A673 (cell line): ENCODE measurements at regions not wholly inside any gene's neighbourhood (a gene's known extent, or its start where the extent isn't known, plus 50 kb on each side); places are given as distances from the start of the nearest gene placed in this dataset.

ENCODE experiments used
- BruUV-seq: library from RNA; stranded (reverse); fragments of 400-500 nt; replicated peaks from 2 replicates; lab custom pipeline; 2021; lab: Mats Ljungman, UMichigan
- CTCF ChIA-PET: fragments of 300-600 bp; sonication (Branson Sonifier 250); formaldehyde crosslinking; loops from one replicate; lab custom pipeline; 2022; ENCODE audit warnings: antibody characterized with exemption; lab: Charles Lee
- POLR2A ChIA-PET: fragments of 300-600 bp; sonication (Branson Sonifier 250); formaldehyde crosslinking; loops from one replicate; lab custom pipeline; 2022; ENCODE audit warnings: antibody characterized with exemption; ENCODE audit not compliant: low non-redundant PET; lab: Charles Lee
- DNase-seq: peaks from one replicate; pipeline ENCODE4 v3.0.0-alpha.2; 2015; ENCODE audit warnings: low spot score
- H3K27ac ChIP-seq: fragments of 200-600 bp; sonication (generic); 2 replicates; pipeline ENCODE4 v1.5.1; 2016; ENCODE audit warnings: mixed run types, low read depth, mild to moderate bottlenecking, mixed read lengths, antibody characterized with exemption, low read length; ENCODE audit not compliant: poor library complexity, severe bottlenecking
- H3K27me3 ChIP-seq: fragments of 200-600 bp; sonication (generic); replicated peaks from 2 replicates; pipeline ENCODE4 v1.6.1; 2017; ENCODE audit warnings: mixed run types, low read depth, mild to moderate bottlenecking, mixed read lengths, antibody characterized with exemption, low read length; ENCODE audit not compliant: insufficient read depth, poor library complexity
- H3K36me3 ChIP-seq: fragments of 200-600 bp; sonication (generic); 2 replicates; pipeline ENCODE4 v1.6.1; 2016; ENCODE audit warnings: mixed run types, mild to moderate bottlenecking, mixed read lengths, antibody characterized with exemption, low read length; ENCODE audit not compliant: insufficient read depth, poor library complexity, severe bottlenecking
- H3K4me1 ChIP-seq: fragments of 200-600 bp; sonication (generic); 2 replicates; pipeline ENCODE4 v1.6.1; 2017; ENCODE audit warnings: mixed run types, mild to moderate bottlenecking, mixed read lengths, antibody characterized with exemption, low read length; ENCODE audit not compliant: insufficient read depth, poor library complexity, severe bottlenecking
- H3K4me3 ChIP-seq: fragments of 200-600 bp; sonication (generic); 2 replicates; pipeline ENCODE4 v1.5.1; 2016; ENCODE audit warnings: low read depth, mixed run types, mild to moderate bottlenecking, mixed read lengths, low read length; ENCODE audit not compliant: poor library complexity, severe bottlenecking
- H3K9me3 ChIP-seq: fragments of 200-600 bp; sonication (generic); 2 replicates; pipeline ENCODE4 v1.6.1; 2016; ENCODE audit warnings: mixed run types, low read depth, mild to moderate bottlenecking, mixed read lengths, antibody characterized with exemption, low read length; ENCODE audit not compliant: poor library complexity, severe bottlenecking
- EZH2 ChIP-seq: fragments of 200-600 bp; sonication (generic); IDR thresholded peaks from 2 replicates; pipeline ENCODE4 v1.6.1; 2017; ENCODE audit warnings: borderline replicate concordance, low read depth, mild to moderate bottlenecking, mixed read lengths, antibody characterized with exemption, low read length; ENCODE audit not compliant: poor library complexity, severe bottlenecking
- intact Hi-C: fragments of 100-400 bp; cut with micrococcal nuclease; formaldehyde crosslinking; loops from one replicate; pipeline ENCODE4 v1.10.0; 2022; ENCODE audit not compliant: unreplicated experiment
- TF ChIP-seq, protein P1 (sequence below): fragments of 300-800, 200-600 bp; sonication (generic); conservative IDR thresholded peaks from 2 replicates; pipeline ENCODE4 v1.5.1; 2017; ENCODE audit warnings: low read depth, mild to moderate bottlenecking, antibody characterized with exemption, low read length, moderate library complexity, mixed read lengths

DNA sequence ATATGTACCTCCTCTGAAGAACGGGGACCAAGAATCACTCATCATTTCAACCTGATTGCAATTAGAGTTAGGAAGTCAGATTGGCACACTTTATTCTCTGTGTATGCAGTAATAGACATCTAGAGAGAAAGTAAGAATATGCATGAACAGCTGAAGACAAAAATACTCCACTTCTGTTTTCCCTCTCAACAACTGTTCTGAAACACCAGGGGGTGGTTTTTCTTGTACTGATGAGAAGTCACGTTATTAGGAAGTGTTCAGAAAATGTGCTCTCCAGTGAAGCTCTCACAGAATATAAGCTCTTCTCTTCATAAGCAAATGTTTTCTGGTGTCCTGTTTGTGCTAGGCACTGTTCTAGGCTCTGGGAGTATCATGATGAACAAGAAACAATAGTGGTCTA lies 531.7 kb upstream of the C9orf72 start:
- intact Hi-C loops, result no loop called here
- POLR2A ChIA-PET, result no interaction called here
- no peaks in the 10 kb centered on the region for H3K27me3 ChIP-seq
- CTCF ChIA-PET, result no interaction called here
- H3K36me3 ChIP-seq, result no peaks in the 10 kb centered on the region
- TF ChIP-seq EZH2, result no peak
- TF ChIP-seq, protein P1, sequence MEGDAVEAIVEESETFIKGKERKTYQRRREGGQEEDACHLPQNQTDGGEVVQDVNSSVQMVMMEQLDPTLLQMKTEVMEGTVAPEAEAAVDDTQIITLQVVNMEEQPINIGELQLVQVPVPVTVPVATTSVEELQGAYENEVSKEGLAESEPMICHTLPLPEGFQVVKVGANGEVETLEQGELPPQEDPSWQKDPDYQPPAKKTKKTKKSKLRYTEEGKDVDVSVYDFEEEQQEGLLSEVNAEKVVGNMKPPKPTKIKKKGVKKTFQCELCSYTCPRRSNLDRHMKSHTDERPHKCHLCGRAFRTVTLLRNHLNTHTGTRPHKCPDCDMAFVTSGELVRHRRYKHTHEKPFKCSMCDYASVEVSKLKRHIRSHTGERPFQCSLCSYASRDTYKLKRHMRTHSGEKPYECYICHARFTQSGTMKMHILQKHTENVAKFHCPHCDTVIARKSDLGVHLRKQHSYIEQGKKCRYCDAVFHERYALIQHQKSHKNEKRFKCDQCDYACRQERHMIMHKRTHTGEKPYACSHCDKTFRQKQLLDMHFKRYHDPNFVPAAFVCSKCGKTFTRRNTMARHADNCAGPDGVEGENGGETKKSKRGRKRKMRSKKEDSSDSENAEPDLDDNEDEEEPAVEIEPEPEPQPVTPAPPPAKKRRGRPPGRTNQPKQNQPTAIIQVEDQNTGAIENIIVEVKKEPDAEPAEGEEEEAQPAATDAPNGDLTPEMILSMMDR, result no peak
- no peak overlapping the region for H3K4me3 ChIP-seq
- no peak overlapping the region for H3K27ac ChIP-seq
- no TSS peak for BruUV-seq
- no peaks in the 10 kb centered on the region for H3K9me3 ChIP-seq
- H3K4me1 ChIP-seq, result no peaks in the 10 kb centered on the region
- no peak for DNase-seq

DNA sequence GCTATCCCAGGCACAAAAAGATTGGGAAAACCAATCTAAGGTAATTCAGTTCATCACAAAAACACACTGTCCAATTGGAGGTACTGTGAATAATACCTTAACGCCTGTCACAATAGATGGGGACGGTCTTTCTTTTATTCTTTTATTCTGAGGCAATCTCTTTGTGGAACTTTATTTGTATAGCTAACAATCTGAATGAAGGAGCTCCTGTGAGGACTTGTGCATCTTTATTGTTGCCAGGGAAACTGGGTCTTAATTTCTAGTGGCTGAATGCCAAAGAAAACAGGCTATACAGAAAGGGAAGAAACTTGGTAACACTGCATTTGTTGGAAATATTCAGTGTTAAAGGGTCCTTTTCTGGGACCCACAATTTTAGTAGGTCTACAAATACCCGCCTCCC lies 546.9 kb upstream of the C9orf72 start:
- H3K27ac ChIP-seq, result no peak overlapping the region
- no peak overlapping the region for H3K4me3 ChIP-seq
- peak; percentile 39 for DNase-seq
- CTCF ChIA-PET, result no interaction called here
- no peaks in the 10 kb centered on the region for H3K36me3 ChIP-seq
- H3K9me3 ChIP-seq, result no peaks in the 10 kb centered on the region
- BruUV-seq, result no TSS peak
- H3K27me3 ChIP-seq, result no peaks in the 10 kb centered on the region
- H3K4me1 ChIP-seq, result peaks cover 13% of the 10 kb centered on the region
- intact Hi-C loops, result no loop called here
- TF ChIP-seq EZH2, result no peak
- TF ChIP-seq, protein P1, result no peak
- POLR2A ChIA-PET, result no interaction called here

DNA sequence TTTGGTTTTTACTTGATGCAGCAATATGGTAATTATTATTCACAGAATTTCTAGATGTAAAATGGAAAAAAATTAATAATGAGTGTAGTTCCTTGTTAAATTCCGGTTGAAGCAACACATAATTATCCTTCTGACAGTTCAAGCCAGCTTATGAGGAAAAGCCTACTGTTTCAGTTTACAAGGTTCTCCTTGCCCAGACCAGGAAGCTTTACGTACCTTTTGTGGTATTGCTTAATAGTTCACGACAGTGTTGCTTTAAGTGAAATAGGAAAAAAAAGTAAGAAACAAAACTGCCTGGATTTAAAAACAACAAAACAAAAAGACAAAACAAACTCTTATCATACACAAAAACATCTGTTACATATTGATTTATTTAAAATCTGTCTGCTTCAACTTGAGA lies 547.3 kb upstream of the C9orf72 start:
- no peak for TF ChIP-seq EZH2
- TF ChIP-seq, protein P1, result no peak
- intact Hi-C loops, result no loop called here
- Histone ChIP-seq H3K36me3 (no peaks in the 10 kb centered on the region), H3K9me3 (no peaks in the 10 kb centered on the region), H3K27me3 (no peaks in the 10 kb centered on the region), H3K4me3 (no peak overlapping the region), H3K4me1 (peaks cover 13% of the 10 kb centered on the region), H3K27ac (no peak overlapping the region)
- no TSS peak for BruUV-seq
- no peak for DNase-seq
- ChIA-PET CTCF (no interaction called here), POLR2A (no interaction called here)
